Stimulated activated CD4-positive, alpha-beta T cell treated with anti-CD3 and anti-CD28 coated beads, Interleukin-15, amount 100 ng/mL, for 24 hours (primary cell): ENCODE measurements at regions not wholly inside any gene's neighbourhood (a gene's known extent, or its start where the extent isn't known, plus 50 kb on each side); places are given as distances from the start of the nearest gene placed in this dataset.
A peak's percentile ranks its signal among the peaks of the same experiment; 100 is the strongest.
"Not testable (repeated sequence)": the region's sequence is repeated elsewhere in the genome, so short reads cannot be mapped to it uniquely, and the experiment has no call there.

ENCODE experiments used
- DNase-seq: peaks from one replicate; pipeline ENCODE4 v3.0.0-alpha.2; 2020

DNA sequence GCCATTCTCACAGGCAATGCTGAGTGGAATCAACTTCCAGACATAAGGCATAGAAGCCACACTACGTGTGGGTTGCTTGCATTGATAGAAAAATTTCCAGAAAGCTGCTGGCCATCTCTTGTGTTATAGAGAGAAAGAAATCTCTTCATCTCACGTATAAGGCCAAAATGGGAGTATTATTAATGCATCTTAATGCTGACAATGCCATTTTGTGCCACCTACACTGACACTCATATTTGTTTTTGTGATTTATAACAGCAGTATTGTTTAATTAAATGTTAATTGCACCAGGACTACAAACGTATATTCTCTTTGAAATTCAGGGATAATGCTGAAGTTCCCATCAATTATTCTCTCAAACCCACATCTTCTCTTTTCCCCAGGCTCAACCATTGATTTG is 56.1 kb upstream of the TMEM132D start:
- DNase-seq: no peak

DNA sequence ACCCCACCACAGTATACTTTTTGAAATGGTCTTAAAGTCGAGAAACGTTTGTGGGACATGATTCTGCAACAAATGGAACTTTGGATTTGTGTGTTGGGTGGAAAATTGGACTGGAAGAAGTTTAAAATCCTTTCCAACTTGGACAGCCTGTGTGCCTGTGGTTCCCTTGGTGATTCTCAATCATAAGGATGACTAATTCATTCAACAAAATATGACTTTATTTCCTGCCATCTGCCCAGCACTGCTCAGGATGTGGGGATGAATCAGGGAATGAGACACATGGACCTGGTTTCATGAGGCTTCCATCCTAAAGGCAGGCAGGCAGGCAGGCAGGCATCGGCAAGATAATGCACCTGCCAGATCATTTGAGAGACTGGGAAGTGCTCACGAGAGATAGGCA is 57.3 kb upstream of the TMEM132D start:
- DNase-seq: no peak

DNA sequence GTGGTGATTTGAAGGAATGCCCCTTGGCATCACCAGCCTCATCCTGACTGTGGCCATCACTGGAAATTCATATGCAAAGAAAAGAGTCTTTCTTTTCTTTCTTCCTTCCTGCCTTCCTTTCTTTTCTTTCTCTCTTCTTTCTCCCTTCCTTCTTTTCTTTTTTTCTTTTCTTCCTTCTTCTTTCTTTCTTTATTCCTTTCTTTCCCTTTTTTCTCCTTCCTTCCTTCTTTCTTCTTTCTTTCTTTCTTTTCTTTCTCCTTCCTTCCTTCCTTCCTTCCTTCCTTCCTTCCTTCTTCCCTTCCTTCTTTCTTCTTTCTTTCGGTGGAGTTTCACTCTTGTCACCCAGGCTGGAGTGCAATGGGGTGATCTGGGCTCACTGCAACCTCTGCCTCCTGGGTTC is 58.0 kb upstream of the TMEM132D start:
- DNase-seq: no peak

DNA sequence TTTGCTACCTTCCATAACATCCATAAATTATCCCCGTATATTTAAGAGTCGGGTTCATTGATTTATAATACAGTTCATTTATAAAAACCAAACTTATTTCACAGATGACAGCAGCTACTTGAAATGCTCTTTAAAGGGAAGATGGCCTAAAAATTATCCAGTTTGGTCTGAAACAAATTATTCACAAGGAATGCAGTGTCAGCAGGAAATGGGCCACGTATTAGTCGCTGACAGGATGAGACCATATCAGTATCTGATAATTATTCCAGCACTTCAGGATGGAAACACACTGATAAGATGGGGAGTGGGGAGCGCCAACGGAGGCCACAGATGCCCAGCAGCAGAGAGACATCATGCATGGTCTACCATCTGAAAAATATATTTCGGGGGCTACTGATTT is 60.5 kb upstream of the TMEM132D start:
- no peak for DNase-seq

DNA sequence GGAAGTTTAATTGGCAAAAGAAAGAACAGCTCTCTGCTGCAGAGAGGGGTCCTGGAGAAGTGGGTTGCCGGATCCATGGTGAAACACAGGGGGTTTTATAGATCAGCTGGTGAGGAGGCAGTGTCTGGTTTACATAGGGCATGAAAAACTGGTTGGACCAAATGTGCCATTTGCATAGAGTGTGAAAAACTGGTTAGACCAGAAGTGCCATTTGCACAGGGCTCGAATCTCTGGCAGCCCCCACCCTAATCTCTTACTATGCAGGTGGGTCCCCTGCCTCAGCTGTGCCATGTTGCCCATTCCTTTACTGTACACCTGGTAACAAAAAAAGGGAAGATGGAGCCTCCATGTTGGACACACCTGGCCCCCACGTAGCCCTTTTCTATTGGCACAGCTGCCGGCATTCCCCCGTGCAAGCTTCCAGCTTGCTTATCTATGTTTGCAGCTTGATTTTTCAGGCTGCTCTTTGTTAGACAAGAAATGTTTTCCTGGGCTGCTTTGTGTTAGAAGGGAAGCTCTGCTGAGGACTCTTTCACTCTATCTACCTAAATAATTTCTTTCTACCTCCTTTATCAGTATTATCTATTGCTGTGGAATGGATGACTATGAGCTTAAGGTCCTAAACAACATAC is 61.1 kb upstream of the TMEM132D start:
- no peak for DNase-seq

DNA sequence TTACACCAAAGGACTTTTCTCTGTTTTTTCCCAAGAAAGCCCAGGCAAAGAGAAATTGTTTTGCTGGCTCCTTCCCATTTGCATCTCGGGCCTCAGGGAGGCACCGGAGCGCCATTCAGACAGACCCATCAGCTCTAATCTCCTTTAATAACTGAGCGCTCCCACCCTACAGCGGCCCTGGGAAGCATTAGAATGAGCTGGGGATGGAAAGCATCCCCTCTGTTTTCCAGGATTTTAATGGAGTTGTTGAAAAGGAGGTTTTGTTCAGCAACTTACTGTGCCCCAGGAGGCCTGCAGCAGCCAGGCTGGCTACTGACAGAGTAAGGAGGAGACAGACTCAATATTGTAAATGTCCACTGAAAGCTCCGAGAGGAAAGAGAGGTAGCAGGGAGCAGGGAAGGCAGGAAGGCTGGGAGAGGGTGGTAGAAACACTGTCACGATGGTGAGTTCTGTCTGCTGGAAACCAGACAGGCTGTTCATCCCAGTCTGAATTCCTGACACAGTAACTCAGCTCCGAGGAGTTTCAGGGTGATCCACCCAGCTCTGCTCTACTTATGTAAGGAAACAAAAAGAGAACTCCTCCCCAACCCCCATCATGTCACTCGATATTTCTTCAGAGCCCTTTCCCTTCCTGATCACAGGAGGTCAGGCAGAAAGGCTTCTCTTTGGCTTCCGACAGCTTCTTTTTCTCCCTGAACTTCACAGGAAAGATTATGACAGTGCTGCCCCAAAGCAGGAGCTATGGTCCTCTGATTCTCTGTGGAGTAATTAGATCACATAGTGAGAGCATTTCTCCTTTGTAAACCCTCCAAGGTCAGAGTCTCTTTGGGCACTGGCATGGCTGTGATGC is 62.5 kb upstream of the TMEM132D start:
- DNase-seq: no peak

DNA sequence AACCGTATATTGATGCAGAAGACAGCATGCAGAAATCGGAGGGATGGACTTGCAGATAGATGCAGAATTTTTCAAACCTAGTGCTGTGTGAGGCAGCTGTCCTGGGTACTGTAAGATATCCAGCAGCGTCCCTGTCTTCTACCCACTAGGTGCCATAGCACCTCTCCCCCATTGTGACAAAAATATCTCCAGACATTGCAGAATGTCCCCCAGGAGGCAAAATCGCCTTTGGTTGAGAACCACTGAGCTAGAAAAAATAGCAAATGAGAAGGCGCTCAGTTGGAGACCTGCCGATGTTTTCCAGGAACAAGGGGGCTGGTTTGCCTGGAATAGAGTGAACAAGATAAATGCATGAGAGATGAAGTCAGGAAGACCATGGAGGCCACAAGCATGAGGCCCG is 67.9 kb upstream of the TMEM132D start:
- no peak for DNase-seq

DNA sequence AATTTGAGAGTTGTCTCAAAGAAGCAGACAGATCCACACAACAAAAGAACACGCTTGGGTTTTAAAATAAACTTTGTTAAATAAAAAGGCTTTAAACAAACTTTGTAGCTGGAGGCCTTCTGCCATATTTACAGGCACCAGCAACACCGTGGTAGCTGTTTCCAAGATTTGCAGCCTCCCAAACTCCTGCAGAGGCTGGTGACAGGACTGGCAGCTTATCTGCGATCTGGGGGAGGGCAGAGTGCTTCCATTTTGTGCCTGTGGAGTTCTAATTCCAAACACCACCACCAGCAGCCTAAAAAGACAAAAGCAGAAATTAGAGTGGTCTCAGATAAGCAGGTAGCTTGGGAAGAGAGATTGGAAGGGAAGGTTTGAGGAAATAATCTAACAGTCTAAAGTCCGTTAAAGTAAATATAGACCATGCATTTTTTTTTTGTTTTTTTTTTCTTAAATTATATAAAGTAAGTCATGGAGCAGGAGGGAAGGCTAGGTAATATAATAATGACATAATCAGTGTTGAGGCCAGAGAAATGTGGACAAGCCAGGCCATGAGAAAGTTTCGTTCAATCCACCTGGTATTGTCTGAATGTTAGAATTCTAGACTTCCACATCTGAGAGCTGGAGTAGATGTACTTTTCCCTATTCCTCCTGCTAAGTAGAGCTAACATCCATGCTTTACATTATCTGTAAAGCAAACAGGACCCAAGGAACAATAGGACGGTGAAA is 69.6 kb upstream of the TMEM132D start:
- no peak for DNase-seq

DNA sequence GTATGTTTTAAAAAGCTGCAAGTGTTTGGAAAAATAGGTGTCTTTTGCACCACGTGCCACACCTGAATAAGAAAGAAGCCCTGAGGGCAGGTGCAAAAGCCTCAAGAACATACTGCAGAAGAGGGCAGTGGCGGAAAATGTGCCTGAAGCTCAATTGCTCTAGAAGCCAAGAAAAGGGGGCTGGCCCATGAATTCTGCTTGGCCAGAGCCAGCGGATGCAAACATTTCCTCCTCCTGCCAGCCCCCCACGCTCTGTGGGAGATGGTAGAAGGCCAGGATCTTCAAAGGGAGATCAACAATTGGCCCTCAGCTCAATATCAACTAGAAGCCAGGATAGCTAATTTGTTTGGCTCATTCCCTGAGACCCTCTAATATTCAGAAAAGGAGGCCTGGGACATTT is 80.3 kb upstream of the TMEM132D start:
- no peak for DNase-seq

DNA sequence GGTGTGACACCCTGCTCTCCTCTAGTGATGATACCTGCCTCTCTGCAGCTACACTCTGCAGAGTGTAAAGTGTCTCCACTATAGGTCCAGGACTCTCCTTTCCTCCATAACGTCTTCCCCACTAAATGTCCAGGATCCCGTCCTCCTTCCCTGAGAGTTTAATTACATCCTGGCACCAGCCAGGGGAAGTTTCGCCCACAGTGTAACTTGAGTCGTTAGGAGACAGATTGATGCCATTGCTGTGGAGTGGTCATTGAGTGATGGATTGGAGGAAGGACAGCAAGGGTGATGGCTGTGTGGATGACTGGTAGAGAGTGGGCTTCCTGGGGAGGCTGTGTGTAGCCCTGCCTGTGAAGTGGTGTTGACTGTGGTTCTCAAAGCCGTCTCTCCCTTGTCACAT is 84.0 kb upstream of the TMEM132D start:
- no peak for DNase-seq

DNA sequence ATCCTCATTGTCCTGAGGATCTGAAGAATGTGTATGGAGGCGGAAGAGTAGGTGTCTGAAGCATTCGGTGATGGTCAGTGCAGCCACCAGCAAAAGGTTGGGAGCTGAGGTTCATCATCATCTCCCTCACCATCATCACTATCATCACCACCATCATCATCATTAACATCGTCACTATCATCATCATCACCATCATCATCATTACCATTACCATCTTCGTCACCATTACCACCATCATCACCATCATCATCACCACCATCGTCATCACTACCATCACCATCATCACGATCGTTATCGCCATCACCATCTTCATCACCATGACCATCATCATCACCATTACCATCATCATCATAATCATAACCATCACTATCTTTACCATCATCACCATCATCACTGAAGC is 90.8 kb upstream of the TMEM132D start:
- DNase-seq: no peak

DNA sequence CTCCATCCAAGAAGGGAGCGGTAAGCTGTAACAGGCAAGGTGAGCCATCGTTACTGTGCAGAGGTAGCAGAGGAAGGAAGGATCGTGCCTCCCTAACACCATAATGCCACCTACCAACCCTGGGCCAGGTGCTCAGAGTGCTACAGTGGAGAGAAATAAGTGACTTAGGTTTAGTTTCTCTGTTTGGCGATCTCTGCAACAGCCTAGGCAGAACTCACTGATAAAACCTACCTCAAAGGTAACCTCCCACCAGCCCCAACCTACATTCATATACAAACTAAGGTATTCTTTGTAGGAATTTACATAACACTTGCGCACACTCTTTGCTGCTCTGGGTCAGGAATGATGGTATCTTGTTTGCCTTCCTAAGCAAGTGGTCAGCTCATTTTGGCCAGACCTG is 93.4 kb upstream of the TMEM132D start:
- DNase-seq: no peak

DNA sequence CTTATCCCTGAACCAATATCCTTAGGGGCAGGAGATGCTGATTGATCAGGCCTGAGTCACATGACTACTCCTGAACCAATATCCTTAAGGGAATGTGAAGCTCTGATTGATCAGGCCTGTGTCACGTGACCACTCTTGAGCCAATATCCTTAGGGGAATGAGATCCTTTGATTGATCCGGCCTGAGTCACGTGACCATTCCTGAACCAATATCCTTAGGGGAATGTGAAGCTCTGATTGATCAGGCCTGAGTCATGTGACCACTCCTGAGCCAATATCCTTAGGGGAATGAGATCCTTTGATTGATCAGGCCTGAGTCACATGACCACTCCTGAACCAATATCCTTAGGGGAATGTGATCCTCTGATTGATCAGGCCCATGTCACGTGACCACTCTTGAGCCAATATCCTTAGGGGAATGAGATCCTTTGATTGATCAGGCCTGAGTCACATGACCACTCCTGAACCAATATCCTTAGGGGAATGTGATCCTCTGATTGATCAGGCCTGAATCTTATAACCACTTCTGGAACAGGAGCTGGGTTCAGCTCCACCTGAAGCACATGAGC is 100.6 kb upstream of the TMEM132D start:
- DNase-seq: not testable (repeated sequence)

DNA sequence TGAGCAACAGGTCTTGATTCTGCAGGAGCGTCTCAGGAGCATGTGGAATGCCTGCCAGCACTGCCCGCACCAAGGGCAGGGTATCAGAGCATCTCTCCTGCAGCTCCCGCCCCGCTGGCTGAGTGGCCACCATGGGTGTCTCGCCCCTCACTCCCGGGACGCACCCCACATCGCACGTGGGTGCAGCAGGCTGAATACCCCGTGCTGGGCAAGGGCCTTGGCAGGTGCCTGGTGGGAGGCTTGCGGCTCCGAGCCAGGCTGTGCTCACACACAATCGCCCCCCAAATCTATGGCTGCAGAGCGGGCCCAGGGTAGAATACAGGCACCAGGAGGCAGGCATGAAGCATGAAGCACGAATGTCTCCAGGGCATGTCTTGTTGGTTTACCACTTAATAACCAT is 103.9 kb upstream of the TMEM132D start:
- no peak for DNase-seq

DNA sequence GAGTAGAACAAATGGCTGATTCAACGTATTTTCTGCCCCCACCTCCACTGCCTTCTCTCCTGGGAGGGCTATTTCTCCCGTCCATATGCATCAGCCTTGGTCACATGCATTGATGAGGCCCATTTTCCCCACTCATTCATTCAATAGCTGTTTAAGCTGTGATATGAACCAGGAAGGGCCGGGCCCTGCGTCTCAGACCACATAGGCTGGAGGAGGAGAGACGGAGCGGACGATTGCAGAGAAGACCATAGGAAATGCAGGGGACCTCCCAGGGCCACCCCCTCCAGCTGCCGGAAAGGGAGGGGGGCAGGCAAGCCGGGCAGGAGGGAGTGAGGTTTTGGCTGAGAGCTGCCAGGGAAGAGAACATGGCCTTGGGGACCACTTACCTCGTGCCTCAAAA is 104.4 kb upstream of the TMEM132D start:
- no peak for DNase-seq

DNA sequence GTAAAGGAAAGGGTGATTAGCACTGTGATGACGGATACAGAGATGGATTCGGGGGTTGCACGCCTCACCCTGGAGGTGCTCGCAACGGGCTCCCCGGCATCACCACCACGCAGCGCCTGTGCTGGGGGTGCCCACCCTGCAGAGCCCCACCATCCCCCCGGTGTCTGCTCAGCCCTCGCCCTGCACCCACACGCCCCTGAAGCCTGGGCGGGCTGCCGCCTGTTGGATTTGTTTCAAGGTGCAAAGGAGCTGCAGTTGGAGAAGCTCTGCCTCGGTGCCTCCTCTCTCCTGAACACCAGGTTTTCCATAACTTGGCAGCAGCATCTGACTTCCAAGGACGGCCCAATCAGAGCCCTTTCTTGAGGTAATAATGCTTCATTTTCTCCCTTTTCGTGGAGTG is 106.1 kb upstream of the TMEM132D start:
- no peak for DNase-seq

DNA sequence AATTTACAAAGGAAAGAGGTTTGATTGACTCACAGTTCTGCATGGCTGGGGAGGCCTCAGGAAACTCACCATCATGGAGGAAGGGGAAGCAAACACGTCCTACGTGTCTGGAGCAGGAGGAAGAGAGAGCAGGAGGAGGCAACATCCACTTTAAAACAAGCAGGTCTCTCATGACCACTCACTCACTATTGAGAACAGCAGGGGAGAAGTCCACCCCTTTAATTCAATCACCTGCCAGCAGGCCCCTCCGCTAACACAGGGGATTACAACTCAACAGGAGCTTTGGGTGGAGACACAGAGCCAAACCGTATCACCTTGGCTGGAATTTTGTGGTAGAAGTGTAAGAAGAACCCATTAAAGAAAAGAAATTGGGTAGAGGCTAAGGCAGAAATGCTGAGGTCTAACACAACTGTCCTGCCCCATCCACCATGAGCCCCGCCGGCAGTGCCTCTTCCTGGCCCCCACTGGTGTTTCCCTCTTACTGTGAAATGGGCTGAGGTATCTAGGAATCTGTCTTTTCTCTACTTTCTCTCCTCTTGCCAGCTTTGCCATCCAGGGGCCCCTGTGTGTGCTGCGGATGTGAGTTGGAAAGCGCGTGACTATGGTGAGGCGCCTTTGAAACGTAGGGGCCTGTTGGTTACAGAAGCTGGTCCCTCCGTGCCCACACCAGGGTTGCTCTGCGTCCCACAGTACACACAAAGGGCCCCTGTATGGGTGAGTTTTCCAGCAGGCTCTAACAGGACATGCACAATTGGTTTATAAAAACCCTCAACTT is 108.0 kb upstream of the TMEM132D start:
- no peak for DNase-seq

DNA sequence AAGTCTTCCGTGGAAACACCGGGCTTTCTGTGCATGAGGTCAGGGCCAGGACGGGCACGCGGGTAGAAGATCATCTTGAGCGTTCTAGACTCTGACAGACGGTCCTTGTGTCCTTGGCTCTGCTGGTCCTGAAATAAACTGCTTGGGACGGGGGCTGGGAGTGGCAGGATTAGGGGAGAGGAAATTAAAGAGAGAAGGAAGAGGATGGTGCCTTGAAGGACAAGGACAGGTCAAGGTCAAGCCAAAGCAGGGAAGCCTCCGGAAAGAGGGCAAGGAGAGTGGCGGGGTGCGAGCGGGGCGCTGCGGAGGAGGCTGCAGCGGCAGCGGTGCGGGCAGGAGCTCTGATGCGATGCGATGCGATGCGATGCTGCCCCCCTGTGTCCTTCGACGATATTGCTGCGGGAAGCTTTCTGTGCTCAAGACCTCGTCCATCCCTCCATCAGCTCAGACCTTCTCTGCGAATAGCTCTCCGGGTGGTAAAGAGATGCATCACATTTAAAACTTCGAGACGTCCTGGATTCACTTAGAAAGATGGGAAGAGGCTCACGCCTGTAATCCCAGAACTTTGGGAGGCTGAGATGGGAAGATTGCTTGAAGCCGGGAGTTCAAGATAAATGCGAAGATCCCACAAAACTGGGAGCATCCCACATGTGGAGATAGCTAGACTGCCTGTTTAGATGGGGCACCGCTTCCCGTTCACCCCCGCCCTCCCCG is 110.1 kb upstream of the TMEM132D start:
- peak; percentile 67 for DNase-seq

DNA sequence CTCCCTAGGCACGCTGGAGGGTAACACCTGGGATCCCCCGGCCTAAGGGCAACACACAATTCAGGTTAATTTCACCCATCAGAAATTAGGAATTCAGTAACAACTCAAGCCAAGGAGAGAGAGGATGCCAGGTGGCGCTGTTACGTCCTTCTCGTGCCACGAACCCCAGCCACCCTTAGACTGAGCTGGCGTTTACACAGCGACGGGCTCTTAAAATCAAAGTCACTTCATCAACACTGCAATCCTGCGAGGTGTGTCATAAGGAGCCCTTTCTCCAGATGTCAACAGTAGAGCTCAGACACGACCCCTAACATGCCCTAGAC is 110.6 kb upstream of the TMEM132D start:
- DNase-seq: peak; percentile 7

DNA sequence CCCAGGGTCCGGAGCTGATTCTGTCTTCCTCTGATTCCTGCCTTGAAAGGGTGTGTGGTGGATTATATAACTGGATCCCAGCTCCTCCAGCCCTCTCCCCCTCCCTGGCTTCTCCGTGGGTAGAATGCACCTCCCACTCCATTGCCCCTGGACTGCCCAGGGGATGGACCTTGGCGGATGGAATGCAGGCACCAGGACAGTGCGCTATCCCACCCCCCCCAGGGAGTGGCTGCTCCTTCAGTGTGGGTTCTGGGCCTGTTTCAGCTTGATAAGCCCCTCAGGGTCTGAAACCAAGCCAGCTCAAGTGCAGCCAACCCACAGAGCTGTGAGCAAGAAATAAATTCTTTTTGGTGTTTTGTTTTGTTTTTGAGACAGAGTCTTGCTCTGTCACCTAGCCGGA is 112.4 kb upstream of the TMEM132D start:
- DNase-seq: no peak

DNA sequence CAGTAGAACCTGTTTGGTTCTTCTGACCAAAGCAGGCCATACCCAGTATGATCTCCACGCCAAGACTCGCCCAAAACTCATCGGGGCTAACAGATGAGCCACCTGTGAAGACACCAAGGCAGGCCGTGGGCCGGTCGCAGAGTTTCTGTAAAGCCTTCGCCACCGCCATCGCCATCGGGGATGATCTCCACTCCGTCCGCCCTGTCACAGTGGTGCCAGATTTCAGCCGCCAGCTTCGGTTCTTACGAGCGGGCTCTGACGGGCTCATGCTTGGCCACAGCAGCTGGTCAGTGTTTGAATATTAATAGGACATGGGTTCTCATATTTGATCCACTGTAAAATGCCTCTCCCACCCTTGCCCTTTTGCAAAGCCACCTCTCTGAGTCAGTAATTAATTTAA is 113.2 kb upstream of the TMEM132D start:
- no peak for DNase-seq
